ENCODE measurements at regions not wholly inside any gene's neighbourhood (a gene's known extent, or its start where the extent isn't known, plus 50 kb on each side); places are given as distances from the start of the nearest gene placed in this dataset.

GRCh38 chr9:127556871-127557270 is 55.2 kb upstream of the STXBP1 start:
- TF ChIP-seq CTCF (IDR thresholded peaks at IDR 0.05) (no peak), EP300 (IDR thresholded peaks at IDR 0.05) (no peak)
